ENCODE measurements at regions not wholly inside any gene's neighbourhood (a gene's known extent, or its start where the extent isn't known, plus 50 kb on each side); places are given as distances from the start of the nearest gene placed in this dataset.

DNA sequence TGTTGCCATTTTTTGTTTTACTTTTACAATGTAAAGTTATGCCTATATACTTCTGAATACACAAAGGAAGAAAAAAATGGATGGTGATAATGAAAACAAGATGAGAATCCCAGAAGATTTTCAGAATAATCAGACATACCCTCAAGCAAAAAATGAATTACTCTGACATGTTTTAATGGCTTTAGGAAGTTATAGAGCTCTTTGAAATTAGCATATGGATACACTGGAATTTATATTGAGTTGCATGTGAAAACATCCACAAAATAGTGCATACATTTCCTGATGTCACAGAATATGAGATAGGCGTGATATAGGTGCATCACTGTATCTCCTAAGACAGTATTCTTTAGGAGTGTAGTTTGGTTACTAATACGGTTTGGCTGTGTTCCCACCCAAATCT lies 351.3 kb downstream of the SLC7A11 start:
- TF ChIP-seq CTCF (IDR thresholded peaks at IDR 0.05) (no peak), RXRA (IDR thresholded peaks at IDR 0.05; ENCODE audit: borderline replicate concordance, low read depth) (no peak), TAF1 (IDR thresholded peaks at IDR 0.05; ENCODE audit: borderline replicate concordance, low read depth, low read length) (no peak), JUND (IDR thresholded peaks at IDR 0.05) (no peak), RAD21 (IDR thresholded peaks at IDR 0.05; ENCODE audit: low read length) (no peak), EP300 (IDR thresholded peaks at IDR 0.05; ENCODE audit: borderline replicate concordance in 1 of 2, low read depth in 1 of 2, low read length in 1 of 2) (no peak), POLR2AphosphoS5 (IDR thresholded peaks at IDR 0.05; ENCODE audit: low read depth, low read length) (no peak), CHD2 (IDR thresholded peaks at IDR 0.05; ENCODE audit: low read length, partially characterized antibody) (no peak), EZH2phosphoT487 (IDR thresholded peaks at IDR 0.05; ENCODE audit: borderline replicate concordance, low read depth) (no peak), NRF1 (IDR thresholded peaks at IDR 0.05; ENCODE audit: low read depth, low read length) (no peak), SMC3 (IDR thresholded peaks at IDR 0.05; ENCODE audit: low read depth, low read length) (no peak)
